Coronary artery (tissue), 2 donors: ENCODE measurements at regions not wholly inside any gene's neighbourhood (a gene's known extent, or its start where the extent isn't known, plus 50 kb on each side); places are given as distances from the start of the nearest gene placed in this dataset.

Source experiments
- DNase-seq: peaks from one replicate; pipeline ENCODE4 v3.0.0-alpha.2; 2017; ENCODE audit warnings: low spot score
- H3K27ac ChIP-seq, 2 donors: fragments of 200-600 bp; sonication (generic); one replicate each; pipeline ENCODE4 v1.5.1; 2016 to 2019
- H3K4me3 ChIP-seq: fragments of 200-600 bp; sonication (generic); 2 replicates; pipeline ENCODE4 v1.5.1; 2016; ENCODE audit warnings: mild to moderate bottlenecking, moderate library complexity
- TF ChIP-seq, protein P1 (sequence below): fragments of 200-600 bp; sonication (generic); IDR thresholded peaks from one replicate; pipeline ENCODE4 v1.5.1; 2019; ENCODE audit warnings: antibody characterized with exemption

DNA sequence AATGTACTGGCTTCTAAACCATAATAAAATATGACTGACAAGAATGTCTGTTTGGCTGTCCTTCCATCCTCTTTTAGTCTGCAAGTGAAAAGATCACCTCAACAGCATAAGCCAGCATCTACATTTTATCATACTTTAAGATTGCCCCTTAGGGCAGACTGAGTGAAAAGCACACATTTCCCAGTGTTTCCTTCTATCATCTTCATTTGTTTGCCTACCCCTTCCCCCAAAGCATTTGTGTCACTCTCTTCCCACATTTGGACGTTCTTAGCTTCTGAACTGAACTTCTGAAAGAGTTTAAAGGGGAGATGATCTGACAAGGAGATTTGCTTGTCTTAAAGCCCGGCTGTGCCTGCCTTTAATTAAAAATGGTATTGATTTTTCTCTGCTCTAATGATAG lies 322.2 kb downstream of the SPATA17 start:
- no peak for DNase-seq
- TF ChIP-seq, protein P1, sequence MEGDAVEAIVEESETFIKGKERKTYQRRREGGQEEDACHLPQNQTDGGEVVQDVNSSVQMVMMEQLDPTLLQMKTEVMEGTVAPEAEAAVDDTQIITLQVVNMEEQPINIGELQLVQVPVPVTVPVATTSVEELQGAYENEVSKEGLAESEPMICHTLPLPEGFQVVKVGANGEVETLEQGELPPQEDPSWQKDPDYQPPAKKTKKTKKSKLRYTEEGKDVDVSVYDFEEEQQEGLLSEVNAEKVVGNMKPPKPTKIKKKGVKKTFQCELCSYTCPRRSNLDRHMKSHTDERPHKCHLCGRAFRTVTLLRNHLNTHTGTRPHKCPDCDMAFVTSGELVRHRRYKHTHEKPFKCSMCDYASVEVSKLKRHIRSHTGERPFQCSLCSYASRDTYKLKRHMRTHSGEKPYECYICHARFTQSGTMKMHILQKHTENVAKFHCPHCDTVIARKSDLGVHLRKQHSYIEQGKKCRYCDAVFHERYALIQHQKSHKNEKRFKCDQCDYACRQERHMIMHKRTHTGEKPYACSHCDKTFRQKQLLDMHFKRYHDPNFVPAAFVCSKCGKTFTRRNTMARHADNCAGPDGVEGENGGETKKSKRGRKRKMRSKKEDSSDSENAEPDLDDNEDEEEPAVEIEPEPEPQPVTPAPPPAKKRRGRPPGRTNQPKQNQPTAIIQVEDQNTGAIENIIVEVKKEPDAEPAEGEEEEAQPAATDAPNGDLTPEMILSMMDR = no peak
- H3K4me3 ChIP-seq = no peak overlapping the region
- no peak overlapping the region for H3K27ac ChIP-seq

DNA sequence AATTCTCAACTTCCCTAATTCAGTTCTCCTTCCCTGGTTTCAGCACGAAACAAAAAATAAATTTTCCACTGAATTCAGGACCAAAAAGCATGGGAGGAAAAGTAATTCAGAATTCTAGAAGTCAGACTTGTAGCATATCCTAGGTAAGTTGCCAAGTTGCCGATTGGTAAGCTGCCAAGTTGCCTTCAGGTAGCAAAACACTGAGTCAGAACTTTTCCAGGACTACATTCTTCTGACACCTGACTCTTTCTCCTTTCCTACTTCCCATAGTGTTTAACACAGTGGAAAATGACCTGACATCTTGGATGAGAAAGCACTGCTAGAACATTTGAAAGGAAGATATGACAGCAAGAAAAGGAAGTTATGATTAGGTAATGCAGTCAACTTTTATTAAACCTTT lies 322.8 kb downstream of the SPATA17 start:
- Histone ChIP-seq H3K27ac (no peak overlapping the region), H3K4me3 (no peak overlapping the region)
- no peak for DNase-seq
- TF ChIP-seq, protein P1 = no peak

DNA sequence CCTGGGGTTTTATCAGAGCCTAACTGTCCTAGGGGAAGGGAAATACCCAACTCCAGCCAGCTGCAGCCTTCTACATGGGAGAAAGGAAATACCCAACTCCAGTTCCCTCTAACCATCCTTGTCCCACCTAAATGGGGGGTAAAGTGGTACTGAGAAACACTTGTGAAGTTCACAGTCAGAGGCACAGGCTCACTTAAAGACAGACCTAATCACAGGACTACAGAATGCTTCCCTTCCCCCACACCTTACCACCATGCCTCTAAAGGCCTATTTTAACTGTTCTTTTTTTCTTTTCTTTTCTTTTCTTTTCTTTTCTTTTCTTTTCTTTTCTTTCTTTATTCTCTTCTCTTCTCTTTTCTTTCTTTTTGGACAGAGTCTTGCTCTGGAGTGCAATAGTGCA lies 324.6 kb downstream of the SPATA17 start:
- Histone ChIP-seq H3K4me3 (no peak overlapping the region), H3K27ac (no peak overlapping the region)
- no peak for DNase-seq
- TF ChIP-seq, protein P1 = no peak

DNA sequence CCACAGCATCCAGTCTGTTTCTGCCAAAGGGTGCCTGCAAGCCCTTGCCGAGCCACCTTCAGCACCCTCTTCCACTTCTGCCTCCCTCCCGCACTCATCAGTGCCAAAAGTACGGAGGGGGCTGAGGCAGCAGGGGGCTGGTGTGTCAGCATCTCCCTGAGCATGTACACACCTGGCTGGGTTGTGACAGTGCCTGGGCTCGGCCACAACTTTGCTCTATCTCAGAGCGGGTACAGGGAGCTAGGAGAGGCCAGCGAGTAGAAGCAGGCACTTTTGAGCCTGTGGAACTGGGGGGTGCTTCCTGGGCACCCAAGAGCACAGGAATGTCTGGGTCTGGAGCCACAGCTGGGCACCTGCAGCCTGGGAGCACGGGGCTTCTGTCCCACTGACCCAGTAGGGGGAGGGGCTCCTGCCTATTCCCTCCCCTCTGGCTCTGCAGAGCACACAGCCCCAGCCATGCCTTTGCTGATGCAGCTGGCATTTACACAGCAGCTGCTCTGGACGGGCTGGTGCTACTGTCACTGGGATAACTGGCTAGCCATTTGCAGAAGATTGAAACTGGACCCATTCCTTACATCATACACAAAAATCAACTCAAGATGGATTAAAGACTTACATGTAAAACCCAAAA lies 319.8 kb upstream of the RRP15 start:
- Histone ChIP-seq H3K4me3 (no peak overlapping the region), H3K27ac (no peak overlapping the region)
- TF ChIP-seq, protein P1 = no peak
- DNase-seq = no peak

DNA sequence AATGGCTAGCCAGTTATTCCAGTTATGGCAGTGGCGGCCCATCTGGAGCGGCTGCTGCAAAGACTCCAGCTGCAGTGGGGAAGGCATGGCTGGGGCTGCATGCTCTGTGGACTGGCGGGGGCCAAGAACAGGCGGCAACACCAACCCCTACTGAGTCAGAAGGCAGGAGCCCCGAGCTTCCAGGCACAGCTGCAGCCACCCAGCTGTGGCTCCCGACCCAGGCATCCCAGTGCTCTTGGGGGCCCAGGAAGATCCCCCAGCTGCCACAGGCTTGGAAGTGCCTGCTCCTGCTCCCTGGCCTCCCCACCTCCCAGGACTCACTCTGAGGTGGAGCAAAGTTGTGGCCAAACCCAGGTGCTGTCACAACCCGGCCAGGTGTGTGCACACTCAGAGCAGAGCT lies 317.0 kb upstream of the RRP15 start:
- no peak overlapping the region for H3K4me3 ChIP-seq
- no peak for DNase-seq
- TF ChIP-seq, protein P1 = no peak
- H3K27ac ChIP-seq = no peak overlapping the region

DNA sequence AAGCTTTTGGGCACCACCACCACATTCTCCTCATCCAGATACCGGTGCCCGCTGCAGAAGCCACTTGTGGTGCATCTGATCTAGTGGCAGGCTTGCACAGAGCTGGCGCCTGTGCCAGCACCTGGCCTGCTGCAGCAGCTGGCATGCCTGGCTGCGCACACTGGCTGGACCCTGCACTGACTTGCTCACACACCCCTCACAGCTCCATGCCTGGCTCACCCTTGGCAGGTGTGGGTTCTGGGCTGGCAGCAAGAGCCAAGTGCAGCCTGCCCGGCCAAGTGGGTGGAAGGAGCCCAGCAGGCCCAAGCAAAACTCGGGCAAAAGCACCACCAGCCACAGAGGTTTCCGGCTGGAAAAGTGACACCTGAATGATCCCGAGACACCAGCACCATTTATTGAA lies 315.7 kb upstream of the RRP15 start:
- H3K4me3 ChIP-seq = no peak overlapping the region
- DNase-seq = no peak
- H3K27ac ChIP-seq = no peak overlapping the region
- TF ChIP-seq, protein P1 = no peak

DNA sequence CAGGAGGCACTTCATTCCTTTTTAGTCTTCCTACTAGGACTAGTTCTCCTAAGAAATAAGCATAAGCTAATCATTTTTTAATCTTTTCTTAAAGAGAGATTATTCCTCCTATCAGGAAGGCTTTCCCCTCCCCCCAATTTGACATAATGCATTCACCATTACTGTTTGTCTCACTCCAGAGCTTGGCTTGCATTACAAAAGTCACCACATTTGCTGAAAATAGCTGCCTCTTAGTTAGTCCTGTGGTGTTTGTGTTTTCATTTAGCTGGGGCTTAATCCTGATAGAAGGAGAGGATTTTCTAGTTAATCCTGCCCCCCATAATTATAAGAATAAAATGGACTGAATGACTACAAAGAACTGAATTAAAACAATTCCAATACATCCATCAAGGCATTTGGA lies 307.1 kb upstream of the RRP15 start:
- no peak for DNase-seq
- TF ChIP-seq, protein P1 = no peak
- Histone ChIP-seq H3K27ac (no peak overlapping the region), H3K4me3 (no peak overlapping the region)
